ENCODE measurements at regions not wholly inside any gene's neighbourhood (a gene's known extent, or its start where the extent isn't known, plus 50 kb on each side); places are given as distances from the start of the nearest gene placed in this dataset.

DNA sequence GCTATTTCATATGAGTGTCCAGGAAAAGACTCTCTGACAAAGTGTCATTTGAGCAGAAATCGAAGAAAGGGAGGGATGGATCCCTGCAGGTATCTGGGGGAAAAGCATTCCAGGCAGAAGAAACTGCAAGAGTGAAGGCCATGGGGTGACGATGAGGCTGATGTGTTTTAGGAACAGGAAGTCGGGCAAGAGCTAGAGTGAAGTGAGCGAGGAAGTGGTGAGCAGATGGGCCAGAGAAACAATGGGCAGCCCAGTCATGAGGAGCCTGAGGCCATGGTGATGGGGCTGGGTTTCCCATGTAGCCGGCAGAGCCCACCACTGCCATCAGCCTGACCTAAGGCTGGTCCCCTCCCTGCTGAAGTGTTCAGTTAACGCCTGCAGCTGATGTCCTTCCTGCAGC lies 150.2 kb downstream of the TNFSF13B start:
- TF ChIP-seq POLR2AphosphoS5 (IDR thresholded peaks at IDR 0.05; ENCODE audit: low read depth, low read length), result no peak
- TF ChIP-seq RFX5 (IDR thresholded peaks at IDR 0.05; ENCODE audit: low read length), result no peak
- TF ChIP-seq SMC3 (IDR thresholded peaks at IDR 0.05; ENCODE audit: low read depth, low read length), result no peak
- no peak for TF ChIP-seq FOSL2 (IDR thresholded peaks at IDR 0.05; ENCODE audit: borderline replicate concordance, low read depth)
- TF ChIP-seq, protein P1, sequence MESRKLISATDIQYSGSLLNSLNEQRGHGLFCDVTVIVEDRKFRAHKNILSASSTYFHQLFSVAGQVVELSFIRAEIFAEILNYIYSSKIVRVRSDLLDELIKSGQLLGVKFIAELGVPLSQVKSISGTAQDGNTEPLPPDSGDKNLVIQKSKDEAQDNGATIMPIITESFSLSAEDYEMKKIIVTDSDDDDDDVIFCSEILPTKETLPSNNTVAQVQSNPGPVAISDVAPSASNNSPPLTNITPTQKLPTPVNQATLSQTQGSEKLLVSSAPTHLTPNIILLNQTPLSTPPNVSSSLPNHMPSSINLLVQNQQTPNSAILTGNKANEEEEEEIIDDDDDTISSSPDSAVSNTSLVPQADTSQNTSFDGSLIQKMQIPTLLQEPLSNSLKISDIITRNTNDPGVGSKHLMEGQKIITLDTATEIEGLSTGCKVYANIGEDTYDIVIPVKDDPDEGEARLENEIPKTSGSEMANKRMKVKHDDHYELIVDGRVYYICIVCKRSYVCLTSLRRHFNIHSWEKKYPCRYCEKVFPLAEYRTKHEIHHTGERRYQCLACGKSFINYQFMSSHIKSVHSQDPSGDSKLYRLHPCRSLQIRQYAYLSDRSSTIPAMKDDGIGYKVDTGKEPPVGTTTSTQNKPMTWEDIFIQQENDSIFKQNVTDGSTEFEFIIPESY (IDR thresholded peaks at IDR 0.05; ENCODE audit: borderline replicate concordance, low read depth), result no peak
- no peak for TF ChIP-seq EZH2phosphoT487 (IDR thresholded peaks at IDR 0.05; ENCODE audit: borderline replicate concordance, low read depth)
- TF ChIP-seq, protein P2, sequence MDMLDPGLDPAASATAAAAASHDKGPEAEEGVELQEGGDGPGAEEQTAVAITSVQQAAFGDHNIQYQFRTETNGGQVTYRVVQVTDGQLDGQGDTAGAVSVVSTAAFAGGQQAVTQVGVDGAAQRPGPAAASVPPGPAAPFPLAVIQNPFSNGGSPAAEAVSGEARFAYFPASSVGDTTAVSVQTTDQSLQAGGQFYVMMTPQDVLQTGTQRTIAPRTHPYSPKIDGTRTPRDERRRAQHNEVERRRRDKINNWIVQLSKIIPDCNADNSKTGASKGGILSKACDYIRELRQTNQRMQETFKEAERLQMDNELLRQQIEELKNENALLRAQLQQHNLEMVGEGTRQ (IDR thresholded peaks at IDR 0.05; ENCODE audit: borderline replicate concordance, low read depth, low read length), result no peak
- TF ChIP-seq, protein P3, sequence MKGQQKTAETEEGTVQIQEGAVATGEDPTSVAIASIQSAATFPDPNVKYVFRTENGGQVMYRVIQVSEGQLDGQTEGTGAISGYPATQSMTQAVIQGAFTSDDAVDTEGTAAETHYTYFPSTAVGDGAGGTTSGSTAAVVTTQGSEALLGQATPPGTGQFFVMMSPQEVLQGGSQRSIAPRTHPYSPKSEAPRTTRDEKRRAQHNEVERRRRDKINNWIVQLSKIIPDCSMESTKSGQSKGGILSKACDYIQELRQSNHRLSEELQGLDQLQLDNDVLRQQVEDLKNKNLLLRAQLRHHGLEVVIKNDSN (IDR thresholded peaks at IDR 0.05; ENCODE audit: borderline replicate concordance, low read depth), result no peak
- TF ChIP-seq CHD2 (IDR thresholded peaks at IDR 0.05; ENCODE audit: low read length, partially characterized antibody), result no peak
- no peak for TF ChIP-seq TEAD4 (IDR thresholded peaks at IDR 0.05; ENCODE audit: borderline replicate concordance, insufficient read depth)
- TF ChIP-seq SIN3A (IDR thresholded peaks at IDR 0.05; ENCODE audit: borderline replicate concordance, low read depth, low read length), result no peak
- TF ChIP-seq, protein P4, sequence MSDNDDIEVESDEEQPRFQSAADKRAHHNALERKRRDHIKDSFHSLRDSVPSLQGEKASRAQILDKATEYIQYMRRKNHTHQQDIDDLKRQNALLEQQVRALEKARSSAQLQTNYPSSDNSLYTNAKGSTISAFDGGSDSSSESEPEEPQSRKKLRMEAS (IDR thresholded peaks at IDR 0.05; ENCODE audit: low read depth), result no peak
- TF ChIP-seq, protein P5, sequence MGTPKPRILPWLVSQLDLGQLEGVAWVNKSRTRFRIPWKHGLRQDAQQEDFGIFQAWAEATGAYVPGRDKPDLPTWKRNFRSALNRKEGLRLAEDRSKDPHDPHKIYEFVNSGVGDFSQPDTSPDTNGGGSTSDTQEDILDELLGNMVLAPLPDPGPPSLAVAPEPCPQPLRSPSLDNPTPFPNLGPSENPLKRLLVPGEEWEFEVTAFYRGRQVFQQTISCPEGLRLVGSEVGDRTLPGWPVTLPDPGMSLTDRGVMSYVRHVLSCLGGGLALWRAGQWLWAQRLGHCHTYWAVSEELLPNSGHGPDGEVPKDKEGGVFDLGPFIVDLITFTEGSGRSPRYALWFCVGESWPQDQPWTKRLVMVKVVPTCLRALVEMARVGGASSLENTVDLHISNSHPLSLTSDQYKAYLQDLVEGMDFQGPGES (IDR thresholded peaks at IDR 0.05; ENCODE audit: low read depth, low read length), result no peak

More for the DNA sequence above, 150.2 kb downstream of the TNFSF13B start:
- ChIA-PET CTCF (no interaction called here), POLR2A (no interaction called here)
- Histone ChIP-seq H3K4me1 (ENCODE audit: control insufficient read depth in 1 of 2, insufficient read depth in 2 of 2, low read depth in 1 of 2, low read length in 1 of 2) (no peaks in the 10 kb centered on the region), H3K36me3 (replicated peaks in 1 of 2; ENCODE audit: control insufficient read depth in 1 of 2, insufficient read depth in 2 of 2, low read length in 1 of 2) (no peaks in the 10 kb centered on the region), H3K79me2 (ENCODE audit: insufficient read depth) (no peaks in the 10 kb centered on the region), H3F3A (replicated peaks; ENCODE audit: insufficient read depth) (no peaks in the 10 kb centered on the region), H3K4me2 (no peak overlapping the region), H3K9ac (no peak overlapping the region), H2AFZ (ENCODE audit: low read depth) (no peak overlapping the region), H3K27me3 (ENCODE audit: insufficient read depth) (no peaks in the 10 kb centered on the region), H3K9me2 (no peaks in the 10 kb centered on the region), H4K20me1 (ENCODE audit: insufficient read depth) (no peaks in the 10 kb centered on the region), H3K4me3 (ENCODE audit: low read depth in 2 of 2, low read length in 1 of 2) (no peak overlapping the region), H3K9me3 (no peaks in the 10 kb centered on the region), H3K27ac (ENCODE audit: low read depth in 2 of 2, low read length in 1 of 2) (no peak overlapping the region)
- DNase-seq, result no peak
- WGBS (ENCODE audit: low lambda C conversion rate), result 14% methylated on average over 6 of the region's 6 CpGs

Data from SK-N-SH (cell line).